Islet of Langerhans (tissue), 1 donor: ENCODE measurements at regions not wholly inside any gene's neighbourhood (a gene's known extent, or its start where the extent isn't known, plus 50 kb on each side); places are given as distances from the start of the nearest gene placed in this dataset.

Source experiments
- FAIRE-seq: peaks from one replicate; lab custom pipeline; 2011; peaks lifted over from hg19 to GRCh38; lab: Jason Lieb, UNC

DNA sequence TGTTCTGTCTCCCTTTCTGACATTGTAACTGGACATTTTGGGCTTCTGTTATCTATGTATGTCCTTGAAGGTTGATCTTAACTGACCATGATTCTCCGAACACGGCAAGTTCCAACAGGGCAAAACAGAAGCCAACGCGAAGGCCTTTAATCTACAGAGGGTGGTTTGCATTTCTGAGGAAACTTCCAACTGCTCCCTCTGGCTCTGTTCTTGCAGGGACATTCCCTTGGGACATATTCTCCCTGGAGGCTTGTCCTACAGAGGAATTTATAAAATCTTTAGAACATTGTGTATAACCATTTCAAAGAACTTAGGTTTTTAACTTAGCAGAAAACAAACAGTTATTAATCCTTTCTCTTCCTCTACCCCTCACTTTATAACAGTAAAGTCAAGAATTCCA is 189.0 kb upstream of the CDYL start:
- no peak for FAIRE-seq

DNA sequence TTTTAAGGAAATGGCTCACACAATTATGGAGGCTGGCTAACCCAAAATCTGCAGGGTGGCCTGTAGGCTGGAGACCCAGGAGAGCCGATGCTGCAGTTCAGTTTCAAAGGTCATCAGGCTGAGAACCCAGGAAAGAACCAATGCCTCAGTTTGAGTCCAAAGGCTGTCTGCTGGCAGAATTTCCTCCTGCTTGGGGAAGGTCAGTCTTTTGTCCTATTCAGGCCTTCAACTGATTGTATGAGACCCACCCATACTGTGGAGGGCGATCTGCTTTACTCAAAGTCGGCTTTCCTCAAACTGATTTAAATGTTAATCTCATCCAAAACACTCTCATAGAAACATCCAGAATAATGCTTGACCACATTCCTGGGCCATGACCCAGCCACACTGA is 189.7 kb upstream of the CDYL start:
- FAIRE-seq: no peak

DNA sequence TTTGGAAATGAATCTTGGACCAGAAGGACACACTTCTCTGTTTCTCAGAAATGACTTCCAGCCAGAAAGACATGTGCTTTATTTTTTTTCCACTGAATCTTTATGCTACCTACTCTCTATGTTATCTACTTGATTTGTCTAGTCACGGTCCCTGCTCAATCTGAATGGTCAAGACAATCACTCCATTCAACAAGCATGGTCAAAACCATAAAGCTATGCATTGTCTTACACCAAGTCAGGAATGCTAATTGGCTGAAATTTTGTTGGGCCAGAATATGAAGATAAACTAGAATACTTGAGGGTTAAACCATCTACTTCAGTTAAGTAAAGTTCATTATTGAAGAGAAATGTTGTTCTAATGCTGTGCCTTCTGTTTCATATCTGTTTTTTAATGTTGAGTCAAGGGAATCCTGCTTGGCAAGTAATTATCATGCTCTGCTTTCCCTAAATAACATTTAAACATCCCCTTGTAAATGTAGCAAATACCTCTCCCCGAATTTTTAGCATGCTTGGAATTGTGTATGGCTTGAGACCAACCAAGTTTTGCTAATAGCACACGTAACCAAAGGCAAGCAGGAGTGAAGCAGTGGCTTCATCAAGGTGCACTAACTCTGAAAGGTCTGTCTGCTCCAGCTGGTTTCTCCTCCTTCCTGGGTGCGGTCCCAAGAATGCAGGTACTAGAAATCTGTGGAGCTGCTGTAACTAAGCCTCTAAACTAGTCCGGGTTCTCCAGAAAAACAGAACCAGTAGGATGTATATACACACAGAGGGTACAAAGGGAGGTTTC is 190.3 kb upstream of the CDYL start:
- no peak for FAIRE-seq

DNA sequence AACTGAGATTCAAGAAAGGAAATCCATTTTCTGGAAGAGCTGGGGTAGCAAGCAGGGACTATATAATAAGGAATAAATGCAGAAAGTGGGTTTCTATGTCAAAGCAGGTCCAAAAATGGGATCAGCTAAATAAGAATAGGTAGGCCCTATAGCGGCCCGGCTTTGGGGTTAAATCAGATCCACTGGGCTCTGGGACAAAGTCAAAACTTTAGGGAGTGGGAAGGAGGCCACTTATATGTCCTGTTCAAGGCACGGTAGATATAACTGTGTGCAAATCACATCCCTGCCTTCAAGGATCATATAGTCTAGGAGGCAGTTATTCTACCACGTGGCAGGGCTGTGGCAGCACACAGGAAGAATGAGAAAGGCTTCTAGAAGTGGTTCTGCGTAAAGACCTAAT is 191.4 kb upstream of the CDYL start:
- no peak for FAIRE-seq

DNA sequence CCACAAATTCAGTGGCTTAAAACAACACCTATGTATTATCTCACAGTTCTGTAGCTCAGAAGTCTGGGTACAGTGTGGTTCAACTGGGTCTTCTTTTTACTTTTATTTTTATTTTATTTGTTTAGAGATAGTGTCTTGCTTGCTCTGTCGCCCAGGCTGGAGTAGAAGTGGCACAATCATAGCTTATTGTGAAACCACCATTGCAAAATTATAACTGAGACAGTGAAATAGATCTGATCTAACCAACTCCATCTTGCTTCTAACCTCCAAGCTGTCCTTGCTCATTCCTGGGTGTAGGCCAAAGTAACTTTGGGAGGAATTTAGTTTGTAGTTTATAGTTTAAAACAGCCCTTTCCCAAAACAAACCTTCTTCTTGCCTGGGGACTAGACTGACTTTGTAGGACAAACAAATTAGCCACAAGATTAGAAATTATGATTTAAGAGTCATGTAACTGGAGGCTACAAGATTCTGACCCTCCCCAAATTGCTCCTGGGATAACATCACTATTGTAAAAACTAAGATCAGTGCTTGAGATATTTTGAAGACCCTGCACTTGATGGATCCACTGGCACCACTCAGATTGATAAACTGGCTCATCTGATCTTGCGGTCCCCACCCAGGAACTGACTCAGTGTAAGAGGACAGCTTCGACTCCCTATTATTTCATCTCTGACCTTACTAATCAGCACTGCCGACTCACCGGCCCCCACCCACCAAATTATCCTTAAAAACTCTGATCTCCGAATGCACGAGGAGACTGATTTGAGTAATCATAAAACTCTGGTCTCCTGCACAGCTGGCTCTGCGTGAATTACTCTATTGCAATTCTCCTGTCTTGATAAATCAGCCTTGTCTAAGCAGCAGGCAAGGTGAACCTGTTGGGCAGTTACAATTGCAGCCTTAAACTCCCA is 193.4 kb upstream of the CDYL start:
- no peak for FAIRE-seq

DNA sequence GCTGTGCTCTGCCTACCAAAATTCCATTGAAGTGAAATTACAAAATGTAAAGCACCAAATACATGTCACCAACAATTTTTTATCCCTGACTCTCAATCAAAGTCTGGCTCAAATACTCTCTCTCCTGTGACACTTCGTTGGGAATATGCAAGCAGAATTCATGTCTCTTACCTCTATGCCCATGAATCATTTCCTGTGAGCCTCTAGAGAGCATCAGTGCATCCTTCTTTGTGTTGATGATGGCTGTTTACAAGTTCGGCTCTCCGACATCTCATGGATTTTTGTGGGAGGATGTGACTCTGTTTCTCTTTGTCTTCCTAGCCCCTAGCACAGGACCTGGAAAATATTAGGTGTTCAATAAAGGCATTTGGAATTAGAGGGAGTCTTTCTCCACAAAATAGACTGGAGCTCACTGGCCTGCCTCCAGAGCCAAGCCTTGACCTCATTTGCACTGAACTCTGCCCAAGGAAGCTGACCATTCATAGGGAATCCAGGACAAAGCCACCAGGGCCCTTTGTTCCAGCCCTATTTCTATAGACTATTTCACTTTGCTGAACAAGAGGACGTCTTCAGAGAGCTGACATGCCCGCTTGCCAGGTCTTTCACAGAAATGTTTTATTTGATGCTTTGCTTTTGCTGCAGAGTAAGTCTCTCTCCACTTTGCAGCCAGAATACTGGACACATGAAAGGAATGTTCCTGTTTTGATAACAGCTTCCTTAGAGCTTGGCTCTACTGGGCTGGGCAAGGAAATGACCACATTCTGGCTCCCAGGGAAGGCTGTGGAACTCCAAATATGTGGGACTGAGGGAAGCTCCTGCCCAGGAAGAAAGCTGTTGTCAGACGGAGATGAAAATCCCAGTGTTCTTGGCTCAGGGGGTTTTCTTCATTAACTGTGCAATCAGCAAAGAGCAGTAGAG is 194.5 kb upstream of the CDYL start:
- no peak for FAIRE-seq

DNA sequence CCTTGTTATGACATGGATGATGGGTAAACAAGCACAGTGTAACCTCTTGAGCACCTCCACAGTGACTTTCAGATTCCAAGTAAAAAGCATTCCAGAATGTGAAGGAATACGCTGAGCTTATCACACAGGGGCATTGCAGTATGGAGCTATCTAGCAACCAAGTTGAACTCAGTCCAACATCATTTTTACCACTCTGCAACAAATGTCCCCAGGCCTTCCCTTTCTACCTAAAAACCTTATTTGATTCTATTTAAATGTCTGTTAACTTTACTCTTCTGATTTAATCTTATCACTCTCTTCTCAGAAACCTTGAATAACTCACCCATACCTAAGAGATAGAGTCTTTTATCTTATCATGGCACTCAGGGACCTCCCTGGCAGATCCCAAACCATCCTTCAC is 195.8 kb upstream of the CDYL start:
- FAIRE-seq: no peak

DNA sequence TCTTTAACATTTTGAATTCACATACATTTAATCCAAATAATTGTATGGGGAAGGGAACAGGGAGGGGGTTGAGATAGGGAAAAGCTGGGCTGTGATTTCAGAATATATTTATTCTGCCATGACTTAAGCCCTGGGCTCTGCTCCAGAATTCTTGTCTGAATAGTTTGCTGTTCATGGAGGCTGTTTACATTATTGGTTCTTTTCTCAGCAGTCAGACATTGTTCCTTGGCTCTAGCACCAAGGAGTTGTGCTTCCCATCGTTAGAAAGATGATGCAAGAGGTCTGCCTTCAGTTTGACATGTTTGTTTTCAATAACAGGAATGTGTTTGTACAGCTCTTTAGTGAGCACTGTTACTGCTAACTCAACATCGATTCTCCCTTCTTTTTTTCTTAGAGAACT is 198.8 kb upstream of the CDYL start:
- FAIRE-seq: no peak

DNA sequence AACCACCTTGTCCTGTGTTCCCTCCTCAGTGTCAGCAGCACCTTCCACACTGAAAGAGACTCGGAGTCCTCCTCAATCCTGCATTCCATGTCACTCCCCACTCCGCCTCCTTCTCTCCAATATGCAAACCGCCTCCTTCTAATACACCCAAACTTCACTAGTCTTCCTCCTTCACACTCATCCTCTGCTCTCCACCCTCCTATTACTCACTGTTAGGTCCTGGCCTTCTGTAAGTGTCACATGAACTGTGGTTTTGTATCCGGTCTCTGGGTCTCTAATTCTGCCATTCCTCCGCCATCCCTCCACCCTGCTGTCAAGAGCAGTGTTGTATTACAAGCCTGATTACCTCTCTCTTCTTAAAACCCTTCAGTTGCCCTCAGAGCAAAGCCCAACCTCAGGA is 200.5 kb upstream of the CDYL start:
- FAIRE-seq: no peak

DNA sequence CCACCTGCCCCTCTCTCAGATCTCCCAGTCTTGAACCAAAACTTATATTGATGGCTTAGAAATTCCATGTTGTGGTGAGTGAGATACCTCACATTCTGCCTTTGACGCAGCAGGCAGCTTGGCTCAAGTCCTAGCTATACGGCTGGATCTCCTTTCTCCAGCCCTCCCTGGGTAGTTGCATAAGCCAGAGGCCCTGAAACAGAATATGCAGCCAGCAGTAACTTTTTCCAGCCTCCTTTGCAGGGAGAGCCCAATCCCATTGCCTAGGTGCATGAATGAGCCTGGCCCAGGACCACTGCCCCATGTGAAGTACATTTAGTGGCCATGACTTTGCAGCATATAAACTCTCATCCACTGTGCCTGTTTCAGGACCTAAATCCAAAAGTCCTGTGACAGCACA is 202.2 kb upstream of the CDYL start:
- FAIRE-seq: no peak

DNA sequence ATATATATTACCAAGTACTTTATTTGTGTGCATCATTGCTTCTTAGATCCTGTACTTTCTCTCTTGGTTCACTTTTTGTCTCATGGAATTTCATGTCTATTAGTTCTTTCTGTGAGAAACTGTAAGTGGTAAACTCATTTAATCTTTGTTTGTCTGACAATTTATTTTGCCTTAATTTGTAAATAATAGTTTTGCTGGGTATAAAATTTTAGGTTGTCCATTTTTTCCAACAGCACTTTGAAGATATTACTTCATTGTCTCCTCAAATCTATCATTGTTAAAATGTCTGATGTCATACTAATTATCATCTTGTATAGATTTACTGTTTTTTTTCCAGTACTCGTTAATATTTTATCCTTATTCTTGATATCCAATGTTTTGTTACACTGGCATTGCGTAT is 205.2 kb upstream of the CDYL start:
- FAIRE-seq: no peak

DNA sequence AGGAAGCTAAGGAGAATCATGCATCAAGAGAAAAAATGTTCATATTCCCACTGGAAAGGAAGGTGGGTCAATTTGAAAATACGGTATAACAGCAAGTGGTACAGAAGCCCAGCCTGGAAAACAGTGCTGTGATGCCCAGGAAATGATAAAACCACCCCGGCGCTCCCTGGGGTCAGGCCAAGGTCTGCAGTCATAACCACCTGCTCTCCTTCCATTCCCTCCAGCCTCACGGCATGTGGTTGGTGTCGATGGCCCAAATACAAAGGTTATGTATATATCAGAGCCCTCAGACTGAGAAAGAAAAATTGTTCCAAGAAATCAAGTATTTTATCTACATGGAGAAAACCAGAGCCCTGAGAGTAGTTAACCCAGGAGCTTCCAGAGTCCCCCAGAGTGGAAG is 208.1 kb upstream of the CDYL start:
- no peak for FAIRE-seq

DNA sequence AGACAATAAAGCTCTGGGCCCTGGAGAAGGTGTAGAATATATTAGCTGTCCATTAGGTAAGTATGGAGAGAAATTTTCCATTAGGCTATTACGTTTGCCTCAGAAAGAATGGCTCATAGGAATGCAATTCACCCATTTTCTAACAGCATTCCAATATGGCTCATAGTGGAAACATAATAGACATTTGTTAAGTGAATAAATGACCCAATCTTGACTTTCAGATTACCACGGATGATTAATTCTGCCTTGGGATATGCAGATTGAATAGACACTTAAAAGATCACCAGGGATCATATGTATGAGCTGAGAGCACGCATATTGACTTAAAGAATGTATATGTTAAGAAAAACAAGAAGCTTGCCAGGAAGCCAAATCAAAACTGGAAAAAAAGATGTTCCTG is 209.1 kb upstream of the CDYL start:
- FAIRE-seq: no peak

DNA sequence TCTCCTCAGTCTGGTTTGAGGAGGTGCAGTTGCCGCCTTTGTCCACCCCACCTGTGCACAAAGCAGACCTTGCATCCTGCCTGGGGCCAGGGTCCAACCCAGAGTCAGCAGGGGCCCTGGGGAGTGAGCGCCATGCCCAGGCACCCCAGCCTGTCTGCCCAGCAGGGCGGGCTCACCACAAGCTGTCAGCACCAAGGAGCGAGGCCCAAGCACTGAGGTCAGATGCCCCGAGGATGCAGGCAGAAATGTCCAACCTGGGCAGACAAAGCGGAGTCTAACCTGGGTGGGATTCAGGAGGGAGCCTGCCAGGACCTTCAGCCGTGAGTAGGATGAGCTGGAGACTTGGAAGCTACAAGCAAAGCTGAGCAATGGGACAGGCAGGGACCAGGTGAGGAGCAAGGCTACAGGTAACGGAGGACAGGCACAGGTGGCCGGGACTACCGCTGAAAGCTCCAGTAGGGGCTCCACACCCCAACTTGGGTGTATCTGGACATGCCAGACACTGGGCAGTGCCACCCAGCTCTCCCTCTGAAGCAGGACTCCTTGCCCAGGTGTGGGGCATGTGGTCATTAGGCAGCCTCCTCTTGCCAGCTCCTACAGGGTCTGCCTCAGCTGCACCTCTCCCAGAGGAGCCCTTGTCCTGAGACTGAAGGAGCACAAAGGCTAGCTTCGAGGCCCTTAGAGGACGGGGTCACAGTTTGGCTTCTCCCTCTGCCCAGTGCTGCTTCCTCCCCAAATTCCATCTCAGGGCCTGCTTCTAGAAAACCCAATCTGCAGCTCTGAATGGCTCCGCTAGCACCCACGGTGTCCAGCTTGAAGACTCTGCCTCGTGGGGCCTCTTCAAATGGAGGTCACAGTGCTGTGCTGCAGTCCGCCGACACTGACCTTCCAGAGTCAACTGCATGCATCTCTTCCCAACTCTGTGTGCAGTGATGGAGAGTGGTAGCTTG is 210.6 kb upstream of the CDYL start:
- FAIRE-seq: no peak

DNA sequence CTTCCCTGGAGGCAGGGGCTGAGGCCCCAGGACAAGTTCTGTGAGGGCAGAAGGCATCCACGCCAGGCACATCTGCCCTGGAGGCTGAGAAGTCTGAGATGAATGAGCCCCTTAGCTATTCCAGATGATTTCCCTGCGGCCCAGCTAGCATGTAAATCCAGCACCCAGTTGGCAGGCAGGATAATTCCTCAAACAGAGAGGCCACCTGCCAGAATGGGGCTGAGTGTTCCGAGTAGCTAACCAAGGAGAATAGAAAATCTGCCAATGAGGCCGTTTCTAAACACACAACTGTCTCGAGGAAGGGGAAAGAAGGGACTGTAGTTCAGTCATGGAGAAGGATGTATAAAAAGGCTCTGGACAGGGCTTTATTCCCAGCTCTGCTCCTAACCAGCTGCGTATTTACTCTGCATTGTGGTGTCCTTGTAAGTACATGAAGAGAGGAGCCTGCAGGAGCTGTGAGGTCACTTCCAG is 211.4 kb upstream of the CDYL start:
- no peak for FAIRE-seq

DNA sequence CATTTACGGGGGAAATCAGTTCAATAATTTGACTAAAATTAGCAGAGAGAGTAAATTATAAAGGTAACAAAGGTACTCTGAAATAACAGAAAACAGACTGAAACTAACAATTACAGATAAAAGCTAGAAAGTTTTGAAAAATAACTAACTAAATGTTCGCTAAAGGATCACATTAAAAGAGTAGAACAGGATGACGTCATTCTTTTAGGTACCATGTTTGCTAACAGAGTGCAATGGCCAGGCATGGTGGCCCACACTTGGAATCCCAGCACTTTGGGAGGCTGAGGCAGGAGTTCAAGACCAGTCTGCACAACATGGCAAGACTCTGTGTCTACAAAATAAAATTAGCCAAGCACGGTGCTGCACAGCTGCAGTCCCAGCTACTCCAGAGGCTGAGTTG is 212.3 kb upstream of the CDYL start:
- FAIRE-seq: no peak

DNA sequence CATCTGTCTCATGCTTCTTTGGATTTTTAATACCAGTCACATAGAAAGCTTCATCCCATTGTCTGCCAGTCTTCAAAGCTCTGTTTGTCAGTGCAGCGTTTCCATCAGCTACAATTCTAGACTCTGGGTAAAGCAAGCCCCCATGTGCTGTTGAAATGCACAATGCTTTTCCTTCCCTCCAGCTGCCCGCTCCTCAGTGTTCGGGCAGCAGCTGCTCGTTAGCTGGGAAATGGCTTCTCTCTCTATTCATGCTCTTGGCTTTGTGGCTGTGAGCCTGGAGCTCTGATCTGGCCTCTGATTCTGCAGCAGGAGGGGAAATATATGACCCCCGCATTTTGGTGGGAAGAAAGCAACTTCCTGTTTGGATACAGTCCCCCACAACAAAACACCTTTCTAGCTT is 213.0 kb upstream of the CDYL start:
- FAIRE-seq: no peak

DNA sequence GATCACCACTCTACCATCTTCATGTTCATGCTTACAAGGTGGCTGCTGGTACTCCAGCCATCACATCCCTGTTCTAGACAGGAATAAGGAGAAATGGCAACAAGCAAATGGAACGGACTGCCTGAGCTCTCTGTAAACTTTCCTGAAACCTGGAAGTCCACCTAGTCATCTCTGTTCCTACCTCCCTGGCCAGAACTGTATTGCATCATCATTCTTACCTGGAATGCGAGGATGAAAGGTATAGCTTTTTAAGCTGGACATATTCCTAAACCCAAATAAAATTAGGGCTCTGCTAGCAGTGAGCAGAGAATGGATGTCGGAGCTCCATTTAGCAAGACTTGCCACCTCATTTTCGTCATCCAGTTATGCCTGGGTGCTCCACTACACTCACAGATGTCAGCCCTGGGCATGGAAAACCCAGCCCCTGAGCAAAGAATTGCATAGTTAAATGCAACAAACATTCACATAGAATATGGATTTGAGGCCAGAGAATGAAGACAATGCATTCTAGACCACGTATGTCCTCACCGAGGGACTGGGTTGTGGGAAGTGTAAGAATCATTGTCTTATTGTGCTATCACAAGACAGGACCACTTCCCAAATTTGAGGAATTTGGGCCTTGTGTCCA is 214.3 kb upstream of the CDYL start:
- FAIRE-seq: no peak

DNA sequence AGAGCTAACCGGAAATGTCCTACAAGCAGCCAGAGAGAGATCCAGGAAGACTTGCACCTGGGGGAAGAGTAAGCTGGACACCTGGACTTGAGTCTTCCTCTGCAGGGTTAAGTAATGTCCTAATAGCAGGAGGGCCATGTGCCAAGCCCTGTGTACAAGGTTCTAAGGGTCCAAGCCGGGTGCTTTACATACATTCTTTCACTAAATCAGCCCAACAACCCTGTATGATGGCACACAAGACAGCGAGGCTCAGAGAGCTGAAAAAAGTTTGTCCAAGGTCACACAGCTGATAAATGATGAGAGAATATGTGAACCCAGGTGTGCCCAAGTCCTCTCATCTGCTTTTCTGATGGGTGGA is 215.1 kb upstream of the CDYL start:
- no peak for FAIRE-seq

DNA sequence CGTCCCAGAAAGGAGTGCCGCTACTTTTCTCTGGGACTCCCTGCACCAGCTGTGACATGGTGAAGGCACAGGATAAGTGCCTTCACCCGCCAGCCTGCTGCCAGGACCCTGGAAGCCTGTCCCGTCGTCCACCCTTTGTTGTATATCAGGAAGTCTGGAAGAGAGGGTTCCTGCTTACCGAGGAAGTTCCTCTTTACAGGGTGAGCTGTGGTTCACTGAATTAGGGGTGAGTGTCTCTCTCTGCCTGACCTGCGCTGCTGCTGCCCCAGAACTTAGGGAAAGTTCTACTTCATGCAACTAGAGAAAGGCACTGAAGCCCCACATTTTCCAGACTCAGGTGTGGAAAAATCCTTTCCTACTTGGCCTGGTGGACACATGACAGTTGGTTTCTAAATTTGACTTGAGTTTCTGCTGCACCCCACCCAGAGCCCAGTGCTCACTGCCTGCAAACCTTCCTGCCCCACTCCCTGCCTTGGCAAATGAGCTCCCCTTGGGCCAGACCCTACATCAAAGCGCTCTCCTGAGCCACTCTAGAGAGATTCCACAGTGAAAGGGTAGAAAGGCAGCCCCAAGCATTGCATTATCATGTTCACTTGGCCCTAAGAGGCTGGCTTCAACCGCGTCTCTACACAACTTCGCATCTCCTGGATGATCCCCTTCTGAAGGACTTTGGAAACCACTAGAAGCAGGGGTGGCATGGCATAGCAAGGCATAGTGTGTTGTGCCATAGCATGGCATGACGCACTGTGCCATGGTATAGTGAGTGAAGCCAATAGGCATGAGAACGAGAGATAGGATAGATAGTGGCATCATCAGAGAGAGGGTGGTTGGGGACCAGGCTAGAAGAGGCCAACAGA is 215.8 kb upstream of the CDYL start:
- no peak for FAIRE-seq
